IMR-90 (cell line): ENCODE measurements at regions not wholly inside any gene's neighbourhood (a gene's known extent, or its start where the extent isn't known, plus 50 kb on each side); places are given as distances from the start of the nearest gene placed in this dataset.

Experiments used
- ATAC-seq: fragments of 200-7000 bp; cut with Tn5 transposase; 2 replicates; pipeline ENCODE4 v1.9.1; 2020; ENCODE audit warnings: low read depth, mild to moderate bottlenecking, moderate library complexity
- BruUV-seq: library from RNA; stranded (reverse); fragments of 400-500 nt; replicated peaks from 2 replicates; lab custom pipeline; 2021; lab: Mats Ljungman, UMichigan
- CTCF ChIA-PET: fragments of 300-600 bp; formaldehyde crosslinking; extraction: SDS; loops from one replicate; lab custom pipeline; 2021; ENCODE audit warnings: antibody characterized with exemption; lab: Yijun Ruan, JAX
- POLR2A ChIA-PET: fragments of 300-600 bp; sonication (Branson Sonifier 250); formaldehyde crosslinking; loops from one replicate; lab custom pipeline; 2022; ENCODE audit warnings: antibody characterized with exemption; ENCODE audit not compliant: unreplicated experiment; lab: Charles Lee
- DNase-seq: peaks from one replicate; pipeline ENCODE4 v3.0.0; 2013
- H2AFZ ChIP-seq: replicated peaks from 2 replicates; pipeline ENCODE3; 2013; ENCODE audit warnings: low read length, mild to moderate bottlenecking; ENCODE audit not compliant: poor library complexity
- H2AK5ac ChIP-seq: 2 replicates; pipeline ENCODE4 v1.6.1; 2013; ENCODE audit warnings: low read depth, low read length, inconsistent platforms
- H2AK9ac ChIP-seq: replicated peaks from 2 replicates; pipeline ENCODE3; 2013; ENCODE audit warnings: mild to moderate bottlenecking, low read depth, low read length, moderate library complexity; ENCODE audit not compliant: poor library complexity
- H2BK120ac ChIP-seq: 2 replicates; pipeline ENCODE4 v1.6.1; 2013; ENCODE audit warnings: low read depth, low read length, inconsistent platforms
- H2BK15ac ChIP-seq: 3 replicates; pipeline ENCODE4 v1.6.1; 2013; ENCODE audit warnings: low read depth, low read length, inconsistent platforms
- H2BK20ac ChIP-seq: 2 replicates; pipeline ENCODE4 v1.6.1; 2013; ENCODE audit warnings: low read depth, mild to moderate bottlenecking, inconsistent platforms, low read length, moderate library complexity
- H2BK5ac ChIP-seq: 2 replicates; pipeline ENCODE4 v1.6.1; 2013; ENCODE audit warnings: mild to moderate bottlenecking, low read depth, low read length, inconsistent platforms; ENCODE audit not compliant: poor library complexity, severe bottlenecking
- H3K14ac ChIP-seq: replicated peaks from 2 replicates; pipeline ENCODE4 v1.6.1; 2013; ENCODE audit warnings: low read depth, low read length, inconsistent platforms
- H3K18ac ChIP-seq: 2 replicates; pipeline ENCODE4 v1.6.1; 2013; ENCODE audit warnings: low read depth, low read length, control low read depth
- H3K23ac ChIP-seq: 2 replicates; pipeline ENCODE4 v1.6.1; 2013; ENCODE audit warnings: low read depth, low read length, inconsistent platforms
- H3K27ac ChIP-seq: 2 replicates; pipeline ENCODE4 v1.5.1; 2013; ENCODE audit warnings: mild to moderate bottlenecking, control low read depth, low read length; ENCODE audit not compliant: insufficient read depth
- H3K27me3 ChIP-seq: 2 replicates; pipeline ENCODE4 v1.6.1; 2013; ENCODE audit warnings: low read length; ENCODE audit not compliant: control insufficient read depth, insufficient read depth
- H3K36me3 ChIP-seq: 2 replicates; pipeline ENCODE4 v1.6.1; 2013; ENCODE audit warnings: low read length, mixed read lengths; ENCODE audit not compliant: control insufficient read depth, insufficient read depth
- H3K4ac ChIP-seq: 2 replicates; pipeline ENCODE4 v1.6.1; 2013; ENCODE audit warnings: low read depth, low read length, inconsistent platforms
- H3K4me1 ChIP-seq: 2 replicates; pipeline ENCODE4 v1.6.1; 2013; ENCODE audit warnings: low read length, mixed read lengths; ENCODE audit not compliant: control insufficient read depth, insufficient read depth
- H3K4me2 ChIP-seq: 2 replicates; pipeline ENCODE4 v1.6.1; 2013; ENCODE audit warnings: low read depth, mild to moderate bottlenecking, control low read depth, low read length, moderate library complexity
- H3K4me3 ChIP-seq: 2 replicates; pipeline ENCODE4 v1.5.1; 2013; ENCODE audit warnings: low read depth, mild to moderate bottlenecking, control low read depth, low read length, moderate library complexity; ENCODE audit not compliant: insufficient read depth
- H3K56ac ChIP-seq: 2 replicates; pipeline ENCODE4 v1.6.1; 2013; ENCODE audit warnings: low read length, inconsistent platforms; ENCODE audit not compliant: insufficient read depth; ENCODE audit errors: extremely low read depth
- H3K79me1 ChIP-seq, 2 experiments: 2 replicates each; pipeline ENCODE4 v1.6.1; 2013; ENCODE audit warnings: low read length in 2 of 2, inconsistent platforms in 1 of 2, low read depth in 1 of 2
- H3K9ac ChIP-seq: 2 replicates; pipeline ENCODE4 v1.6.1; 2013; ENCODE audit warnings: low read depth, low read length, control low read depth
- H3K9me1 ChIP-seq: 2 replicates; pipeline ENCODE4 v1.6.1; 2013; ENCODE audit warnings: low read length, inconsistent platforms; ENCODE audit not compliant: insufficient read depth
- H3K9me3 ChIP-seq: 2 replicates; pipeline ENCODE4 v1.6.1; 2013; ENCODE audit warnings: low read length; ENCODE audit not compliant: control insufficient read depth, insufficient read depth
- H4K20me1 ChIP-seq: 2 replicates; pipeline ENCODE4 v1.6.1; 2013; ENCODE audit warnings: low read length, inconsistent platforms; ENCODE audit not compliant: insufficient read depth
- H4K5ac ChIP-seq: 2 replicates; pipeline ENCODE4 v1.6.1; 2013; ENCODE audit warnings: mild to moderate bottlenecking, low read depth, low read length, control low read depth
- H4K8ac ChIP-seq, 2 experiments: 2 replicates each; pipeline ENCODE4 v1.6.1; 2013; ENCODE audit warnings: low read depth in 2 of 2, low read length in 2 of 2, control low read depth in 1 of 2, inconsistent platforms in 1 of 2
- H4K91ac ChIP-seq: 2 replicates; pipeline ENCODE4 v1.6.1; 2013; ENCODE audit warnings: low read depth, low read length, inconsistent platforms; ENCODE audit not compliant: insufficient read depth
- BHLHE40 ChIP-seq: fragments of 150-350 bp; IDR thresholded peaks from 2 replicates; pipeline ENCODE4 v1.6.1; 2016; ENCODE audit warnings: mild to moderate bottlenecking, low read depth, low read length
- CEBPB ChIP-seq: IDR thresholded peaks from 2 replicates; pipeline ENCODE4 v1.6.1; 2012; ENCODE audit warnings: low read depth, low read length, improper control_type of control experiment
- CHD1 ChIP-seq: IDR thresholded peaks from 2 replicates; pipeline ENCODE4 v1.6.1; 2012; ENCODE audit warnings: low read depth, low read length, improper control_type of control experiment
- FOS ChIP-seq: fragments of 150-350 bp; IDR thresholded peaks from 2 replicates; pipeline ENCODE4 v1.6.1; 2016; ENCODE audit warnings: low read depth, low read length
- MAFK ChIP-seq: IDR thresholded peaks from 2 replicates; pipeline ENCODE4 v1.6.1; 2012; ENCODE audit warnings: low read depth, low read length, improper control_type of control experiment
- MAZ ChIP-seq: IDR thresholded peaks from 2 replicates; pipeline ENCODE4 v1.6.1; 2012; ENCODE audit warnings: low read depth, mild to moderate bottlenecking, low read length, improper control_type of control experiment, moderate library complexity, borderline replicate concordance
- MXI1 ChIP-seq: IDR thresholded peaks from 2 replicates; pipeline ENCODE4 v1.6.1; 2012; ENCODE audit warnings: low read depth, mild to moderate bottlenecking, low read length, moderate library complexity, borderline replicate concordance
- NFE2L2 ChIP-seq: fragments of 150-350 bp; IDR thresholded peaks from 2 replicates; pipeline ENCODE4 v1.6.1; 2016; ENCODE audit warnings: low read depth, mild to moderate bottlenecking, low read length
- POLR2A ChIP-seq: IDR thresholded peaks from 2 replicates; pipeline ENCODE4 v1.6.1; 2012; ENCODE audit warnings: mild to moderate bottlenecking, low read depth, low read length
- RAD21 ChIP-seq: IDR thresholded peaks from 2 replicates; pipeline ENCODE4 v1.6.1; 2012; ENCODE audit warnings: low read length, improper control_type of control experiment
- RCOR1 ChIP-seq: IDR thresholded peaks from 2 replicates; pipeline ENCODE4 v1.6.1; 2012; ENCODE audit warnings: mild to moderate bottlenecking, low read length, improper control_type of control experiment; ENCODE audit not compliant: insufficient replicate concordance
- RFX5 ChIP-seq: IDR thresholded peaks from 2 replicates; pipeline ENCODE4 v1.8.0; 2012; ENCODE audit warnings: low read depth, mild to moderate bottlenecking, low read length, moderate library complexity
- SMC3 ChIP-seq: fragments of 150-350 bp; IDR thresholded peaks from 2 replicates; pipeline ENCODE4 v1.6.1; 2016; ENCODE audit warnings: low read depth, mild to moderate bottlenecking, antibody characterized with exemption, low read length, moderate library complexity
- WGBS, 2 experiments: methylation state at CpG; one replicate each; pipeline versions ENCODE4 v1.1.5 to v1.1.7; 2013; ENCODE audit warnings: missing lambda C conversion rate in 2 of 2; ENCODE audit not compliant: insufficient read length in 1 of 2; ENCODE audit errors: extremely low coverage in 2 of 2; 5-methylcytosine and 5-hydroxymethylcytosine counted together
- dilution Hi-C: fragments of 300-500 bp; cut with HindIII; formaldehyde crosslinking; loops from one replicate; pipeline ENCODE4 v1.14.3; 2018; ENCODE audit warnings: low sequenced_read_pairs; ENCODE audit not compliant: unreplicated experiment
- in situ Hi-C: fragments of 300-500 bp; cut with MboI; formaldehyde crosslinking; loops from 3 replicates; pipeline ENCODE4 v1.14.3; 2019; ENCODE audit warnings: low sequenced_read_pairs, inconsistent platforms, mixed read lengths
- intact Hi-C: fragments of 100-400 bp; cut with micrococcal nuclease; formaldehyde crosslinking; loops from 2 replicates; pipeline ENCODE4 v1.10.0; 2022
- TF ChIP-seq, protein P1 (sequence below): fragments of 150-350 bp; IDR thresholded peaks from 2 replicates; pipeline ENCODE4 v1.6.1; 2017; ENCODE audit warnings: mild to moderate bottlenecking, antibody characterized with exemption, low read length, low read depth
- TF ChIP-seq, protein P2 (sequence below): fragments of 150-350 bp; IDR thresholded peaks from 2 replicates; pipeline ENCODE4 v1.6.1; 2016; ENCODE audit warnings: low read depth, mild to moderate bottlenecking, low read length, moderate library complexity, borderline replicate concordance
- TF ChIP-seq, protein P3 (sequence below): conservative IDR thresholded peaks from 2 replicates; pipeline ENCODE4 v1.5.1; 2012; ENCODE audit warnings: mild to moderate bottlenecking, low read depth, low read length, improper control_type of control experiment

DNA sequence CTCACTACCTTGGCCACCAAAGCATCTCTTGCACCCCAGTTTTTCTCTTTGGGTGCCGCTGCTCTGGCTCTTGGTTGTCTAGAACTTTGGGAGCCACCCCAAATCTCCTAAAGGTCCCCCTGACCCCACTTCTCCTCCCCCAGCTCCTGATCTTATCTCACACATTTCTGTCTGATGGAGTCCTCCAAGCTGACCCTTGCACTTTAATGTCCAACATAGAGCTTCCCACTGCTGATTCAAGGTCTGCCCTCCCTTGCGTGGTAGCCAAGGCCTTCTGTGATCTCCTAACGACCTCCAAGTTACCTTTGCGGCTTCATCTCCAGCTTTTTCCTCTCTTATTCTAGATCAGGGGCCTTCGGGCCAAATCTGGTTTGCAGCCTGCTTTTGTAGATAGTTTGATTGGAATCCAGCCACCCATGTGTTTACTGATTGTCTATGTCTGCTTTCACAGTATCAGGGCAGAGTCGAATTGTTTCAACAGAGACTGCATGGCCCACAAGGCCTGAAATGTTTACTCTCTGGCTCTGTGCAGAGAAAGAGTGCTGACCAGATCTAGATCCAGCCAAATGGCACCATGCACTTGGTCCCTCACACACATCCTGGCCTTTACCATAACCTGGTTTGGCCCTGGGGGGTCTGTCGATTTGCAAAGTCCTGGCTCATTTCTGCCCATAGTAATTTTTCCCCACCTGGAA, 168.6 kb downstream of the HAPSTR1 start:
- Histone ChIP-seq H4K20me1 (no peaks in the 10 kb centered on the region), H3K27ac (no peak overlapping the region), H3K79me1 (no peaks in the 10 kb centered on the region), H3K56ac (no peak overlapping the region), H3K9me3 (no peaks in the 10 kb centered on the region), H3K23ac (no peak overlapping the region), H3K36me3 (no peaks in the 10 kb centered on the region), H4K91ac (no peak overlapping the region), H3K4me1 (no peaks in the 10 kb centered on the region), H3K4ac (no peak overlapping the region), H2BK20ac (no peak overlapping the region), H4K8ac (no peak overlapping the region), H3K4me2 (no peak overlapping the region), H2BK15ac (no peak overlapping the region), H2BK5ac (no peak overlapping the region), H3K4me3 (no peak overlapping the region), H3K14ac (no peak overlapping the region), H2AK5ac (no peak overlapping the region), H3K9ac (no peak overlapping the region), H3K27me3 (no peaks in the 10 kb centered on the region), H2AK9ac (no peak overlapping the region), H2AFZ (no peak overlapping the region), H2BK120ac (no peak overlapping the region), H4K5ac (no peak overlapping the region), H3K9me1 (no peaks in the 10 kb centered on the region), H3K18ac (no peak overlapping the region)
- ChIA-PET CTCF (no interaction called here), POLR2A (no interaction called here)
- intact Hi-C loops = no loop called here
- ATAC-seq (no peak), DNase-seq (no peak)
- in situ Hi-C loops = no loop called here
- dilution Hi-C loops = no loop called here
- BruUV-seq = no TSS peak
- TF ChIP-seq NFE2L2 (no peak), SMC3 (no peak), RAD21 (no peak), CEBPB (no peak), MAZ (no peak), BHLHE40 (no peak), MXI1 (no peak), RFX5 (no peak), POLR2A (no peak), CHD1 (no peak), MAFK (no peak), RCOR1 (no peak), FOS (no peak)
- TF ChIP-seq, protein P1, sequence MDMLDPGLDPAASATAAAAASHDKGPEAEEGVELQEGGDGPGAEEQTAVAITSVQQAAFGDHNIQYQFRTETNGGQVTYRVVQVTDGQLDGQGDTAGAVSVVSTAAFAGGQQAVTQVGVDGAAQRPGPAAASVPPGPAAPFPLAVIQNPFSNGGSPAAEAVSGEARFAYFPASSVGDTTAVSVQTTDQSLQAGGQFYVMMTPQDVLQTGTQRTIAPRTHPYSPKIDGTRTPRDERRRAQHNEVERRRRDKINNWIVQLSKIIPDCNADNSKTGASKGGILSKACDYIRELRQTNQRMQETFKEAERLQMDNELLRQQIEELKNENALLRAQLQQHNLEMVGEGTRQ = no peak
- TF ChIP-seq, protein P2, sequence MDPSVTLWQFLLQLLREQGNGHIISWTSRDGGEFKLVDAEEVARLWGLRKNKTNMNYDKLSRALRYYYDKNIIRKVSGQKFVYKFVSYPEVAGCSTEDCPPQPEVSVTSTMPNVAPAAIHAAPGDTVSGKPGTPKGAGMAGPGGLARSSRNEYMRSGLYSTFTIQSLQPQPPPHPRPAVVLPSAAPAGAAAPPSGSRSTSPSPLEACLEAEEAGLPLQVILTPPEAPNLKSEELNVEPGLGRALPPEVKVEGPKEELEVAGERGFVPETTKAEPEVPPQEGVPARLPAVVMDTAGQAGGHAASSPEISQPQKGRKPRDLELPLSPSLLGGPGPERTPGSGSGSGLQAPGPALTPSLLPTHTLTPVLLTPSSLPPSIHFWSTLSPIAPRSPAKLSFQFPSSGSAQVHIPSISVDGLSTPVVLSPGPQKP = no peak
- TF ChIP-seq, protein P3, sequence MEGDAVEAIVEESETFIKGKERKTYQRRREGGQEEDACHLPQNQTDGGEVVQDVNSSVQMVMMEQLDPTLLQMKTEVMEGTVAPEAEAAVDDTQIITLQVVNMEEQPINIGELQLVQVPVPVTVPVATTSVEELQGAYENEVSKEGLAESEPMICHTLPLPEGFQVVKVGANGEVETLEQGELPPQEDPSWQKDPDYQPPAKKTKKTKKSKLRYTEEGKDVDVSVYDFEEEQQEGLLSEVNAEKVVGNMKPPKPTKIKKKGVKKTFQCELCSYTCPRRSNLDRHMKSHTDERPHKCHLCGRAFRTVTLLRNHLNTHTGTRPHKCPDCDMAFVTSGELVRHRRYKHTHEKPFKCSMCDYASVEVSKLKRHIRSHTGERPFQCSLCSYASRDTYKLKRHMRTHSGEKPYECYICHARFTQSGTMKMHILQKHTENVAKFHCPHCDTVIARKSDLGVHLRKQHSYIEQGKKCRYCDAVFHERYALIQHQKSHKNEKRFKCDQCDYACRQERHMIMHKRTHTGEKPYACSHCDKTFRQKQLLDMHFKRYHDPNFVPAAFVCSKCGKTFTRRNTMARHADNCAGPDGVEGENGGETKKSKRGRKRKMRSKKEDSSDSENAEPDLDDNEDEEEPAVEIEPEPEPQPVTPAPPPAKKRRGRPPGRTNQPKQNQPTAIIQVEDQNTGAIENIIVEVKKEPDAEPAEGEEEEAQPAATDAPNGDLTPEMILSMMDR = no peak
- WGBS, 2 experiments = 29% methylated on average over 3 of the region's 7 CpGs; no CpG with 5 or more reads in 1 of the 2 experiments
